HG03457 (cell line): ENCODE measurements at regions not wholly inside any gene's neighbourhood (a gene's known extent, or its start where the extent isn't known, plus 50 kb on each side); places are given as distances from the start of the nearest gene placed in this dataset.

Source experiments
- ATAC-seq: cut with Tn5 transposase; IDR thresholded peaks from one replicate; pipeline ENCODE4 v1.9.1; 2021; ENCODE audit warnings: moderate number of reproducible peaks; ENCODE audit not compliant: unreplicated experiment

DNA sequence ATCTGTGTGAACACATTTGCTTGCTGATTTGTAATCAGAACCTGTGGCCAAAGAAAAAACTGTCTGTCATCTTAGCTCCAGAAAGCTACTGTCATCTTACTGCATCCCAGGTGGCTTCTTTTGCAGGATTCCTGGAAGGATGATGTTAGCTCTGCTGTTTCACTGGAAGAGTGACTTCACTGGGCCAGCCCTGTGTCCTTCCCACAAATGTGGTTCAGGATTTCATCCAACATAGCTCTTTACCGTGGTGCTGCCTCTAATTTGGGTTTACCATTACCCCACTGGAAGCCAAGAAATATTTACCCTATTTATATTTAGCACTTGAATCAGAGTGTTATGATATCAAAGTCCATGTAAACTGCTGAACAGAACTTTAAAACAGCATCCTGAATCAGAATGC is 501.0 kb downstream of the GADD45G start:
- ATAC-seq = no peak

GRCh38 chr9:90107040-90107725 is 502.4 kb downstream of the GADD45G start:
- no peak for ATAC-seq

DNA sequence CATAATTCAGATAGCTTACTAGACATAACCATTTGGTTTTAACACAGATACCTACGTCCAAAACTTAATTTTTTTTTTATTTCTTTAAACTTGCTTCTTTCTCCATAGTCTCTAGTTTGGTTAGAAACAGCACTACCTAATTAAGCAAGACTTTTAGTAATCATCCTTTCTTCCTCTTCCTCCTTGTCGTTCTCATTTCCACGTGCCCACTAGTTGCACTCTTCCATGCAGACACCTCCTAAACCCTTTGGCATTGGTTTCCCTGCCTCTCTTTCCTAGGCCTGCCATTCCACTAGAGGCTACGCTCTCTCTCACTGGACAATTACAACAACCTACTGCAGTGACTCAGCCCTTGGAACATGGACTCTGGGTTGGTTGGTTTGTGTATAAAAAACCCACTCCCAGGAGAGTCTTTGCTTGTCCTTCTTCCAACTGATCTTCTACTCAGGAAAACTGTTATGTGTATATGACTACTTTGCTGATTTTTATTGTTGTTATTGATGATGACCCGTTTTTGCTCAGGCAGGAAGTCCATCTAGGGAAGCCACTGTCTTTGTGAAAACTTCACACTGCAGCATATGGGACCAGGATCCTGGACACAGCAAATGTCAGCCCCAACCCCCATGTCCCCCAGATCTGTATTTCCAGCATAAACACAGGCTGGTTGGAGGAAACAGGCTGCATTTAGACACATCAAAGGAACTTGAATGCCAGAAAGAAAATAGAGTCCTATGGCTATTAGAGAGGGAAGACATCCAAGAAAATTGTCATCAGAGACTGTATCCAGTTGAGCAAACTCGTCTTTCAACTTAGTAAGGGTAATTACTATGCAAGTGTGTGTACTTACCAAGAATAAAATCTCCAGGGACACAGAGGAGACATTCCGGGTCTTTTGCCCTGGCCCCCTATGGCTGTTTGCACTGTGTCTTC is 503.2 kb downstream of the GADD45G start:
- ATAC-seq = no peak

DNA sequence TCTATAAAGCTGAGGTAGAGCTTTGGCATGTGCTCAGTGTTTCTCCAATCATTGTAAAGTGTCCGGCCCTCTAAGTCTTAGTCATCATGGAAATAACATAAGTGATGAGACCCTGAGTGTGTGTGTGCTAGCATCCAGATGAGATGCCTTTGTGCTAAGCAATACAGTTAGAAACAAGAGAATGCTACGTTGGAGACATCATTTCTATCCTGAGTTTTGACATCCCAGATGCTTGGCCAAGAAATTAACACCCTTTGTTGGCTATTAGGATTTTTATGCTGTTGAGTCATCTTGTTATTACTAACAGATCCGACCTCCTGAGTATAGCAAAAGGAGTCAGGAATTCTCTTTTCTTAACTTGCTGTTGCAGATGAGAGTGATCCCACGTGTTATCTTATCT is 508.0 kb downstream of the GADD45G start:
- ATAC-seq = no peak

GRCh38 chr9:90114641-90115425 is 510.0 kb downstream of the GADD45G start:
- no peak for ATAC-seq

- ATAC-seq = no peak
Measured at GRCh38 chr9:90121762-90122161, 517.0 kb downstream of the GADD45G start.

GRCh38 chr9:90124961-90125360 is 517.7 kb downstream of the DIRAS2 start:
- ATAC-seq = no peak

DNA sequence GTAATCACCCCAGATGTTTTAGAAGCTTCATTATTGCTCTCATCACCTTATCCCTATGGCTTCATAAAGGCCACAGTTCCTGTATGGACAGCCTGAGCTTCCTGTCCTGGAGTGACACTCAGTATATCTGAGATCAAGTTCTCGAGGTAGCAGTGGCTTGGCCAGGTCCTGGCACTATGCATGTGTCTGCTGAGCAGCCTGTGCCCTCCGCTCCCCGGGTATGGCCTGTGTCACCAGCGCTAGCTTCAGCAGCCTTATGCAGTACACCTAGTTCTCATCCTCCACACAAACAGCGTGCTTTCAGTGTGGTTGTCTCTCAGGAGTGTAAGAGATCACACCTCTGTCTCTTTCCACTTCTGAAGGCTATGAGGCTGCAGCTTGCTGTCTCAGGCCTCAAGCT is 514.7 kb downstream of the DIRAS2 start:
- ATAC-seq = no peak

GRCh38 chr9:90128587-90129190 is 513.9 kb downstream of the DIRAS2 start:
- no peak for ATAC-seq

GRCh38 chr9:90129446-90129845 is 513.2 kb downstream of the DIRAS2 start:
- no peak for ATAC-seq

DNA sequence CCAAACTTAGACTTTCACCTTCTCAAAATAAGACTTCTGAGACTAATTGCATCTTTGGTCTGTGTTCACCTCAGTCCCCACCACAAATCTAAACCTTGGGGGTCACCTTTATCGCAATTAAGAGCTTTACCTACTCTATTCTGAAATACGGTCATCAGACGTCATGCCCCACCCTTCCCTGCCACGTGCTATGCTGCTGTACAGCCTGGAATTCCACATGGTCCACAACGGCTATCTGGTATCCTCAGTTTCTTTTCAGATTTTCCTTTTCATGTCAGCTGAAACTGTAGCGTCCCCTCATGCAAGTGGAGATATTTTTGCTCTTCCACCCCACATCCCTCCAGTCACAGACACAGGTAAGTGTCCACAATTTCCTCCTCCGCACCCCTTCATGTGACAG is 511.1 kb downstream of the DIRAS2 start:
- ATAC-seq = no peak

GRCh38 chr9:90132866-90133265 is 509.8 kb downstream of the DIRAS2 start:
- ATAC-seq = no peak

DNA sequence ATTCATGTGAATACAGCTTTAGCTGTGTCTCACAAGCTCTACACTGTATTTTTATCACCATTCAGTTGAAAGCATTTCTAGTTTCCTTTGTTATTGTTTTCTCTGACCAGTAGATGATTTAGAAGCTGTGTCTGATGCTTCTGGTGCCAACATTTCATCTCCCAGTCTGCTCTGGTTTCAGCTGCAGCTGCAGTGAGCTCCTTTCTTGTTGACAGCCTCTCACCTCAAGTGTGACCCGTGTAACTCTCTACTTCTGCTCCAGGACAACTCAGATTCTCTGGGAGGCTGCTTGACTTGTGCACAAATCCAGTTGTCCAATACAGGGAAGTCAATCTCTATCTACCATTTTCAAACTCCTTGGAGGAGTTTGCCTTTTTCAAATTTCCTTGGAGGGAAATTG is 504.8 kb downstream of the DIRAS2 start:
- no peak for ATAC-seq

DNA sequence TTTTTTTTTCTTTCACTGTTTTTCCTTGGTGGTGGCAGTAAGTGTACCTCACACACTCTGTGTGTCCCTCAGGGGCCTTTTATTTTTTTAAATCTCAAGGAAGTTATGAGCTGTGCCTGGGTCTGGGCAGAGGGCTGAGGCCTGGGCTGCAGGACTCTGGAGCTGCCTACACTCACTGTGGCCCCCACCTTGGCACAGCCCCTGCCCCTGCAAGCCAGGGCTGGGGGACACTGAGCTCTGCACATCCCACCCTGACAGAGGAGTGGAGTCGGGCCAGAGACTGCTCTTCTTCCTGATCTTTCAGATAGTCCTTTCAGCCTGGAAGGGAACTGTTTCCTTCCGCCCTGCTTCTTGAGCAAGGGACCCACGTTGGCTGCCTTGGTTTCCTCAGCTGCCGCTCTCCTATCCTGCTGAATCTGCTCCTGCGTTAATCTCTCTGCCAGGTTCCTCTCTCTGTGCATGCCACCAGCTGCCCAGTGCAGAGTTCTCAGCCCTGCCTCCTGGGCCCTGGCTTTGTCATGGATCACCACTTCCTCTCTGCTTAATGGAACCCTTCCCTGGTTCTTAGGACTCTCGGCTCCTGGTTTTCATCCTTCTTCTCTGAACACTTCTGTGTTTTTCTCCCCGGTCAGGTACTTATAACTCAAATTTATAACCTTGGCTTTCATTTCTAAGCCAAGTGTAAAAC is 502.3 kb downstream of the DIRAS2 start:
- no peak for ATAC-seq

- ATAC-seq = no peak
Measured at GRCh38 chr9:90141723-90142122, 500.9 kb downstream of the DIRAS2 start.

- ATAC-seq = no peak
Measured at GRCh38 chr9:90142580-90142979, 500.0 kb downstream of the DIRAS2 start.

- ATAC-seq = no peak
Measured at GRCh38 chr9:90147426-90147825, 495.2 kb downstream of the DIRAS2 start.

DNA sequence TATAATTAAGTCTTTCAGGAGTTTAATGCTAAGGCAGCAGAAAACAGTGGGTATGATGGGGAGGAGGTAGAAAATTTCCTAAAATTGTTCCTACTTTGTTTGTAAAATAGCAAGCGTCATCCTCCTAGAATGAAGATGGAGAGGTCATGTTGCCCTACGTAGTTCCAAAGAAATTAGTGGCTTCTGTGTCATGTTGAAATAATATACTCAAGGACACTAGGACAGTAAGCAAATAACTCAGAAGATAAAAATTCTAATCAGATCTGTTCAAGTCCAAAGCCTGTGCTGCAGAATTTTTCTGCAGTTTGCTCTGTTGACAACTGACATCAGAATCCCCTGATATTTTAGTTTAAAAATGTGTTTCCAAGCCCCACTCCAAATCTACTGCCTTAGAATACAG is 486.3 kb downstream of the DIRAS2 start:
- ATAC-seq = no peak

DNA sequence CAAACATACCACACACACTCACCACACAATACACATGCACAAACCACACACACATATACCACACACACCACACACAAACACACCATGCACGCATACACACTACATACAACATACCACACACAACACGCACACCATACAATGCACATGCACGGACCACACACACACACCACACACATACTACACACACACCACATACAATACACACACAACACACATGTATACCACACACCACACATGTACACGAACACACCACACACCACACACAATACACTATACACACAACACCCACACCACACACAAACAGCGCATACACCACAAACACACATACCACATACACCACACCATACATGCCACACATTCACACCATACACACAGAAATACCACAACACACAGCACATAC is 480.3 kb downstream of the DIRAS2 start:
- ATAC-seq = no peak

DNA sequence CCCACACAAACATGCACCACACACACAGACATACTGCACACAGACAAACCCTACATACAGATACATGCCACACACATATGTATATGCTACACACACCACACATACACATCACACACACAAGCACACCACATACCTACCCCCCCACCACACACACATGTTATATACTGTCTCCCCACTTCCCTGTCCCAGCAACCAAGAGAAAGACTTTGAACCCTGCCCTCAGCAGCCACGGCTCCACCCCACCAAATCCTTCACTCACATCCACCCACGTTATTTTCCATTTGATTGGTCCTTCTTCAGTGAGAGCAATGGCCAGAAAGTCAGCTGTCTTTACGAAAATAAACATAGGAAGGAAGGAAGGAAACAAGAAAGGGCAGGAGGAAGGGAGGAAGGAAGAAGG is 479.8 kb downstream of the DIRAS2 start:
- no peak for ATAC-seq

DNA sequence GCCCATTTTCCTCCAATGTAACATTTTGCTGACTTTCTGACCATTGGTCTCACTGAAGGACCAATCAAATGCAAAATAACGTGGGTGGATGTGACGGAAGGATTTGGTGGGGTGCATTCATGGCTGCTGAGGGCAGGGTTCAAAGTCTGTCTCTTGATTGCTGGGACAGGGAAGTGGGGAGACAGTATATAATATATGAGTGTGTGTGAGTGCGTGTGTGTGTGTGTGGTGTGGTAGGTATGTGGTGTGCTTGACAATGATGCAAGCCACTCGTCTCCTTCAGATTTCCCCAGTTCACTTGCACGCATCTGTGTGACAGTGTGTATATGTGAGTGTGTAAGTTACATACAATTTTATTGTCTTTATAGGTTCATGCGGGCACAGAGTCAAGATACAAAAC is 477.3 kb downstream of the DIRAS2 start:
- no peak for ATAC-seq
